ENCODE measurements at regions not wholly inside any gene's neighbourhood (a gene's known extent, or its start where the extent isn't known, plus 50 kb on each side); places are given as distances from the start of the nearest gene placed in this dataset.
"Not testable (repeated sequence)": the region's sequence is repeated elsewhere in the genome, so short reads cannot be mapped to it uniquely, and the experiment has no call there.

GRCh38 chr1:21385022-21385421 lies 54.9 kb upstream of the NBPF3 start:
- Histone ChIP-seq H3K4me1 (ENCODE audit: insufficient read depth) (no peaks in the 10 kb centered on the region), H3K79me2 (no peaks in the 10 kb centered on the region), H3K4me3 (no peak overlapping the region), H3K27me3 (no peaks in the 10 kb centered on the region), H3K4me2 (no peak overlapping the region), H3K36me3 (replicated peaks; ENCODE audit: insufficient read depth, low read depth) (no peaks in the 10 kb centered on the region), H3K9me3 (ENCODE audit: low read depth) (no peaks in the 10 kb centered on the region), H2AFZ (no peak overlapping the region), H3K27ac (no peak overlapping the region), H4K20me1 (ENCODE audit: insufficient read depth, poor library complexity, severe bottlenecking) (no peaks in the 10 kb centered on the region), H3K9me2 (replicated peaks; ENCODE audit: insufficient read depth) (no peaks in the 10 kb centered on the region)
- DNase-seq (ENCODE audit: low spot score) = no peak
- 56% methylated on average over 10 of the region's 10 CpGs for WGBS (ENCODE audit: low lambda C conversion rate, missing lambda C conversion rate)
- TF ChIP-seq, protein P1, sequence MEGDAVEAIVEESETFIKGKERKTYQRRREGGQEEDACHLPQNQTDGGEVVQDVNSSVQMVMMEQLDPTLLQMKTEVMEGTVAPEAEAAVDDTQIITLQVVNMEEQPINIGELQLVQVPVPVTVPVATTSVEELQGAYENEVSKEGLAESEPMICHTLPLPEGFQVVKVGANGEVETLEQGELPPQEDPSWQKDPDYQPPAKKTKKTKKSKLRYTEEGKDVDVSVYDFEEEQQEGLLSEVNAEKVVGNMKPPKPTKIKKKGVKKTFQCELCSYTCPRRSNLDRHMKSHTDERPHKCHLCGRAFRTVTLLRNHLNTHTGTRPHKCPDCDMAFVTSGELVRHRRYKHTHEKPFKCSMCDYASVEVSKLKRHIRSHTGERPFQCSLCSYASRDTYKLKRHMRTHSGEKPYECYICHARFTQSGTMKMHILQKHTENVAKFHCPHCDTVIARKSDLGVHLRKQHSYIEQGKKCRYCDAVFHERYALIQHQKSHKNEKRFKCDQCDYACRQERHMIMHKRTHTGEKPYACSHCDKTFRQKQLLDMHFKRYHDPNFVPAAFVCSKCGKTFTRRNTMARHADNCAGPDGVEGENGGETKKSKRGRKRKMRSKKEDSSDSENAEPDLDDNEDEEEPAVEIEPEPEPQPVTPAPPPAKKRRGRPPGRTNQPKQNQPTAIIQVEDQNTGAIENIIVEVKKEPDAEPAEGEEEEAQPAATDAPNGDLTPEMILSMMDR (IDR thresholded peaks at IDR 0.05; ENCODE audit: poor library complexity) = no peak
- TF ChIP-seq EZH2phosphoT487 (IDR thresholded peaks at IDR 0.05; ENCODE audit: low read depth, severe bottlenecking, unreplicated experiment) (no peak), EZH2 (IDR thresholded peaks at IDR 0.05; ENCODE audit: borderline replicate concordance) (no peak)

GRCh38 chr1:21384620-21385019 lies 55.3 kb upstream of the NBPF3 start:
- WGBS (ENCODE audit: low lambda C conversion rate, missing lambda C conversion rate) = 53% methylated on average over 6 of the region's 6 CpGs
- Histone ChIP-seq H3K27me3 (no peaks in the 10 kb centered on the region), H3K36me3 (replicated peaks; ENCODE audit: insufficient read depth, low read depth) (no peaks in the 10 kb centered on the region), H3K27ac (no peak overlapping the region), H3K4me3 (no peak overlapping the region), H3K9me2 (replicated peaks; ENCODE audit: insufficient read depth) (no peaks in the 10 kb centered on the region), H4K20me1 (ENCODE audit: insufficient read depth, poor library complexity, severe bottlenecking) (no peaks in the 10 kb centered on the region), H3K79me2 (no peaks in the 10 kb centered on the region), H2AFZ (no peak overlapping the region), H3K4me2 (no peak overlapping the region), H3K9me3 (ENCODE audit: low read depth) (no peaks in the 10 kb centered on the region), H3K4me1 (ENCODE audit: insufficient read depth) (no peaks in the 10 kb centered on the region)
- DNase-seq (ENCODE audit: low spot score) = no peak
- TF ChIP-seq EZH2phosphoT487 (IDR thresholded peaks at IDR 0.05; ENCODE audit: low read depth, severe bottlenecking, unreplicated experiment) = no peak
- TF ChIP-seq, protein P1 (IDR thresholded peaks at IDR 0.05; ENCODE audit: poor library complexity) = no peak
- TF ChIP-seq EZH2 (IDR thresholded peaks at IDR 0.05; ENCODE audit: borderline replicate concordance) = no peak

DNA sequence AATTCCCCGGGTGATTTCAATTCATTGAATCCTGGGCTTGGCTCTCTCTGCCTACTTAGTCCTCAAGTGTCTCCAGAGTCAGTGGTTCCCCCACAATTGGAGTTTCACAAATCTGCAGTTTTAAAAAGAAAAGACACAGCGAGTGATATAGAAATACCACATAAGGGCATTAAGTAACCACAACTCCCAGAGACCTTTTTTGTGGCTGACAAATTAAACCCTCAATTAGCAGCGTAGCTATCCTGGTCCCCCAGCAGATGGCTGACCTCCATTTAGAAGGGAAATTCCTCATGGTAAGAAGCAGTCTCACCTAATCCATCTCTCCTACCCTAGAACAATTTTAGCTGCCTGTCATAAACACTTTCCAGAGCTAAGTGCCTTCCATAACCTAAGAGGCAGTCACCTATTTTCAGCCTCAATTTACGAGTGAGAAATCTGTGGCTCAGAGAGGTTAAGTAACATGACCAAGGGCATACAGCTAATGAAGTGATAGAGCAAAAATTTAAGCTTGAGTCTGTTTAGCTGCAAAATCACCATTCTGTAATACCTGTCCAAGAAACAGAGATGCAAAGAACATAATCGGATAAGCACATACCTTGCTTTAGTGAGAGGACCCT lies 56.0 kb upstream of the NBPF3 start:
- no peaks in the 10 kb centered on the region for H3K9me2 ChIP-seq (replicated peaks; ENCODE audit: insufficient read depth)
- no peak overlapping the region for H3K4me3 ChIP-seq
- H3K36me3 ChIP-seq (replicated peaks; ENCODE audit: insufficient read depth, low read depth) = no peaks in the 10 kb centered on the region
- H3K79me2 ChIP-seq = no peaks in the 10 kb centered on the region
- H3K27ac ChIP-seq = no peak overlapping the region
- H4K20me1 ChIP-seq (ENCODE audit: insufficient read depth, poor library complexity, severe bottlenecking) = no peaks in the 10 kb centered on the region
- DNase-seq (ENCODE audit: low spot score) = no peak
- 53% methylated on average over 5 of the region's 5 CpGs for WGBS (ENCODE audit: low lambda C conversion rate, missing lambda C conversion rate)
- no peak for TF ChIP-seq EZH2 (IDR thresholded peaks at IDR 0.05; ENCODE audit: borderline replicate concordance)
- TF ChIP-seq, protein P1 (IDR thresholded peaks at IDR 0.05; ENCODE audit: poor library complexity) = peak; percentile 7
- no peaks in the 10 kb centered on the region for H3K27me3 ChIP-seq
- H3K4me2 ChIP-seq = no peak overlapping the region
- H3K9me3 ChIP-seq (ENCODE audit: low read depth) = no peaks in the 10 kb centered on the region
- no peaks in the 10 kb centered on the region for H3K4me1 ChIP-seq (ENCODE audit: insufficient read depth)
- no peak overlapping the region for H2AFZ ChIP-seq

DNA sequence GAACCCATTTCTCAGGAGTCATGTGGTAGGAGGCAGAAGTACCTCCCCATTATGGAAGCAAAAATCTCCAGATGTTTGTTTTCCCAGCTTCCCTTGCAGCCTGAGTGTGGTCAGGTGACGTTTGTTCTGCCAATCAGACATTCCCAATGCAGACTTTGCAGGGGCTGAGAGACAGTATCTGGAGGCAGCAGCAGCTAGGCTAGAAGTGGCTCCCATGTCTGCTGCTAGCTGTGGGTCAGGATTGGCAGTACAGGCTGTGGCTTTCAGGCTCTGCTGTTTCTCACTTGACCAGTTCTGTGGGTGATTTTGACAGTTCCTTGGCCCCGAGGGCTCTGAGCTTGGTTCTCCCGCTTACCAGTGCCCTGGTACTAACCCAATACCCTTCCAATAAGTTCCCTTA lies 58.6 kb upstream of the NBPF3 start:
- TF ChIP-seq EZH2 (IDR thresholded peaks at IDR 0.05; ENCODE audit: borderline replicate concordance) = no peak
- TF ChIP-seq, protein P1 (IDR thresholded peaks at IDR 0.05; ENCODE audit: poor library complexity) = no peak
- no peak for TF ChIP-seq EZH2phosphoT487 (IDR thresholded peaks at IDR 0.05; ENCODE audit: low read depth, severe bottlenecking, unreplicated experiment)
- Histone ChIP-seq H3K79me2 (no peaks in the 10 kb centered on the region), H4K20me1 (ENCODE audit: insufficient read depth, poor library complexity, severe bottlenecking) (no peaks in the 10 kb centered on the region), H3K36me3 (replicated peaks; ENCODE audit: insufficient read depth, low read depth) (no peaks in the 10 kb centered on the region), H3K27ac (no peak overlapping the region), H3K4me3 (no peak overlapping the region), H3K4me1 (ENCODE audit: insufficient read depth) (no peaks in the 10 kb centered on the region), H3K9me3 (ENCODE audit: low read depth) (no peaks in the 10 kb centered on the region), H3K4me2 (no peak overlapping the region), H2AFZ (no peak overlapping the region), H3K27me3 (no peaks in the 10 kb centered on the region), H3K9me2 (replicated peaks; ENCODE audit: insufficient read depth) (no peaks in the 10 kb centered on the region)
- DNase-seq (ENCODE audit: low spot score) = no peak
- WGBS (ENCODE audit: low lambda C conversion rate, missing lambda C conversion rate) = 56% methylated on average over 3 of the region's 3 CpGs

GRCh38 chr1:21380147-21380546 lies 59.8 kb upstream of the NBPF3 start:
- not testable (repeated sequence) for H3K4me1 ChIP-seq (ENCODE audit: insufficient read depth); H3K79me2 ChIP-seq; H3K27me3 ChIP-seq; H3K9me3 ChIP-seq (ENCODE audit: low read depth); H2AFZ ChIP-seq; DNase-seq (ENCODE audit: low spot score); H3K4me3 ChIP-seq; H3K4me2 ChIP-seq; H4K20me1 ChIP-seq (ENCODE audit: insufficient read depth, poor library complexity, severe bottlenecking); H3K36me3 ChIP-seq (replicated peaks; ENCODE audit: insufficient read depth, low read depth); H3K9me2 ChIP-seq (replicated peaks; ENCODE audit: insufficient read depth); H3K27ac ChIP-seq
- 90% methylated on average over 7 of the region's 7 CpGs for WGBS (ENCODE audit: low lambda C conversion rate, missing lambda C conversion rate)
